GM21515 (cell line): ENCODE measurements at regions not wholly inside any gene's neighbourhood (a gene's known extent, or its start where the extent isn't known, plus 50 kb on each side); places are given as distances from the start of the nearest gene placed in this dataset.

Experiments
- ATAC-seq: cut with Tn5 transposase; IDR thresholded peaks from one replicate; pipeline ENCODE4 v1.9.1; 2021; ENCODE audit not compliant: unreplicated experiment

DNA sequence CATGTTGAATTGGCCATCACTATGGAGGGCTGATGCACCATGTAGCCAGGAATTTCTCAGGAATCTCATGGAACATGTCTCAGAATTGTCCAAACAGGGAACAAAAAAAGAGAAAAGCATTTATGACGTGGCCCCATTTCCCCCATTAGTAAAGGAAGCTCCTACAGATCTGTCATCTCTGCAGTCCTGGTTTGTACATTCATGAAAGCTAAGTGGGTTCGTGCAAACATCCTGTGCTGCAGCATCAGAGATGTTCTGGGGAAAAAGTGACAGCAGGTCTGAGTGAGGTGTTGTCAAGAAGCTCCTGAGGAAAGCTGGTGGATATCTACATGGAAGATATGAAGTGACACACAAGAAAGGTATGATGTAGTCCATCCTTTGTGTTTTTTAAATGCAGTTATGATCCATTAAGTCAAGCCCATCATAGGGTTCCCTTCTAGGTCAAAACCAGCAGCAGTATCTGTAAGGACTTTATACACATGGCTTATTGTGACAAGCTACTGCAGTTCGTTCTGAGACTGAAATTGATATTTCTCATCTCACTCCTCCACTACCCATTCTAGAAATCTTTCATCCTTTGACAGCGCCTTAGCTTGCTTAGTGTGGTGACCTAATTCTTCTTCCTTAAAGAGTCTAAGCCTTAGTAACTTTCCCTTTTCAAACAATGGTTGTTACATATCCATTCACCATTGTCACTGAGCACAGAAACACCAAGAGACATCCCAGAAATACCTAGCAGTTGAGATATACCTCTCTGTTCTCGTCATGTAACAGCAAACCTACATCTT, 200.0 kb upstream of the TCF21 start:
- no peak for ATAC-seq

DNA sequence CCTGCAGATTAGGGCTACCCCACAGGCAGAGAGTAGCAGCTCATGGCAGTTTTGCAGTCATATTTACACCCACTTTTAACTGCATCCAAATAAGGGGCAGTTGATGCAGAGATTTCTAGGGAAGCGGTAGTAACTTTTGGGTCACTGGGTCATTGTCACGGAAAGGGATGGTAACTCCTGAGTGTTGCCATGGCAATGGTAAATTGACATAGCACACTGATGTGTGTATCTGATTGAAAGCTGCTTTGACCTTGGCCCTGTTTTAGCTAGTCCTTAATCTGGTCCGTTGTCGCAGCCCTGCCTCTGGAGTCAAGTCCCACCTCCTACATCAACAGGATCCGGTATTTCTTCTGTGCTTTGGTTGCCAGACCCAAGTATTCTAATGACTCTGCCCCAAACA, 199.1 kb upstream of the TCF21 start:
- no peak for ATAC-seq

DNA sequence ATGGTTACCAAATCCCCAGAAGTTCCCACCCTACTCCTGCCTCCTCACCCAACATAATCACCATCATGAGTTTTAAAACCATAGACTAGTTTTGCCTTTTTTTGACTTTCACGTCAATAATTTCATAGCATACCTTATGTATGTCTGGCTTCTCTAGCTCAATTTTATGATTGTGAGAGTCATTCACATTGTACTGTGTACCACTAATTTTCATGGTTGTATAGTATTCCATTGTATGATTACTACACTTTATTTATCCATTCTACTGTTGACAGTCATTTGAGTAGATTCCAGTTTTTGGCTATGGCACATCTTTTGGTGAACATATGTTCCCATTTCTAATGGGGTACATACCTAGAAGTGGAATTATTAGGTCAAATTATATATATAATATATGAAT, 195.3 kb upstream of the TCF21 start:
- ATAC-seq = no peak

DNA sequence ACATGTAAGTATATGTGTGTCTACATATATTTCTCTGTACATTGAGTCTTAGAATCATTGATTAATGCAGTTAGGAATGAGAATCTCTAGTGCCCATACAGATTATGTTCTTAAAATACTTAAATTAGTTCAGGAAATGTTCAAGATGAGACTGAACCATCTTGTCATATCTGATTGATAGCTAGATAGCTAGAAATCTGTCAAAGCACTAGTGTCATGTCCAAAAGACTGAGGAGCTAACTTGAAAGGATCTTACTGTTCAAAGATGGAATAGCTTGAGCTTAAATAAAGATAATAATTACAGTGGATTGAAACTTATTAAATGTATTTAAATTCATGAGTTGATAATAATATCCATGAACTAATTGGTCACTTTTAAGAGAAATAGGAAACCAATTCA, 191.7 kb upstream of the TCF21 start:
- ATAC-seq = no peak

DNA sequence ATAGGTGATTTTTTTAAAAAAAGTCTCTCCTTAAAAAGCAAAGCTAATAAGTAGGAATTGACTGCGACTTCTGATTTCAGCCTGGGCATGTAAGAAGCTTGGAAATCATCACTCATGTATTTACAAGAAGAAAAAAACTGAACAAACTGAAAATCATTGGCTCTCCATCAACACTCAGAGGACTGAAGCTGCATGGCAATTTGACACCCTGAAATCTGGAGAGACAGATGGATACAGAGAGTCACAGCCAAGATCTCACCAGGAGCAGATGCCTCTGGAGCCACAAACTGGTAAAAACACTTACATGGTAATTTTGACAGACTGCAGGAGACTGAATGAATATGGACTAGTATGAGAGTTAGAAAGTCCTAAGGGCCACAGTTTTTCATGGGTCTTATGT, 191.2 kb upstream of the TCF21 start:
- no peak for ATAC-seq

DNA sequence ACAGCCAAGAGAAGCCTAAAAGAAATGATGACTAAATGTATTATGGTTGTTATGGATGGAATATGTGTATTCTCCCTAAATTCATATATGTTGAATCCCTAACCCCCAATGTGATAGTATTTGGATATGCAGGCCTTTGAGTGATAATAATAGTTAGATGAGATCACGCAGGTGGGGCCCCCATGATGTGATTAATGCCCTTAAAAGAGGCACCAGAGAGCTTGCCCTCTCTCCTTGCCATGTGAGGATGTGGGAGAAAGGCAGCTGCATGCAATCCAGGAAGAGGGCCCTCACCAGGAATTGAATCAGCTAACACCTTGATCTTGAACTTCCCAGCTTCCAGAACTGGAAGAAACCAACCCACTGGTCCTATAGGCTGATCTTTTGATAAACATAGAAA, 190.6 kb upstream of the TCF21 start:
- no peak for ATAC-seq

DNA sequence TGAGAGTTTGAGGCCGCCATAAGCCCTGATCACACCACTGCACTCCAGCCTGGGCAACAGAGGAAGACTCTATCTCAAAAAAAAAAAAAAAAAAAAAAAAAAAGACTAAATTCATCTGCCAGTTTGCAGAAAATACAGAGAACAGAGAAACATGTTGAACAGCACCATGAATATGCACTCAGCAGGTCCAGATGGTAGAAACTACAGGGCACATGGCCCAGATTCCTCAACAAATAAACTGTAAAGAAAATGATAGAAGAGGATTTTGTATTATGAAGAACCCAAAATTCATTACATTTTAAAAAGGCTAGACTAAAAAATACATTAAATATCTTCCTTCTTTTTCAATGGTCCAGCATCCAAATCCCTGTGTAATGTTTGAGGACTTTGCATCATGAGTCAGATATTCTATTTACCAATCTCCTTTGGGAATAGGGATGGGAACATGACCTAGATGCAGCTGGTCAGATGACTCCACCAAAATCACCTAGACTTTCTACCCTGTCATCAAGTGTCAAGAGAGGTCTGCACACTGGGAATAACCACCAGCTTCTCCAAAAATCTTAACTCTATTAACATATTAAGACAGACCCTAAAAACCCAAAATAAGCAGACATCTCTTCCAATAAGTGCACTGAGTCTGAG, 189.1 kb upstream of the TCF21 start:
- no peak for ATAC-seq

DNA sequence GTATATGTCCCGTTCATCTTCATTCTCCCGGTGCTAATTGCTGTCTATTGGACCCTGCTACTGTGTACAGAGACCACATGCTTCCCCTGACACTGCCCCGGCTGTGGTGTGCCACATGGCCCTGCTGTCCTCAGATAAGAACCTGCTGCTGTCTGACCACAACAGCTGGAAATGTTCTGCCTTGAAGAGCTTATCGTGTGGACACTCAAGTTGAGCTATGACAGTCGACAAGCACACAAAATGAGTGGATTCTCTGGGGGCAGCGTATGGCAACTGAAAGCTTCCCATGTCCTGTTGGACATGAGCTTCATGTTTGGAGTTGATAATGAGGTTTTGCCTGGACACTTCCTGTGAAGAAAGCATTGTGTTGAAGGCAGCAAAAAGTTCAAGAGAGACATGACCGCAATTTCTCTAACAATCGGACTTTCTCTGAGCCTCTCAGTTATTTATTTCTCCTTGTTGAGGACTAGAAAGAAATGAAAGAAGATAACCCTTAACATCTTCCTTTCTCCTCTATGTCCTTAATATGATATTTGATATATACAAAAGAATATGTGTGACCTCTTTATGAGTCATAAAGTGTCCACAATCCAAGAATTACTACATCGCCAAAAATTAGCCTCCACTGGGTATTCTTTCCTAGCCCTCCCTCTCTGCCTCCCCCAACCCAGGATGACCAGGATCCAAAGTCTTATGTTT, 187.1 kb upstream of the TCF21 start:
- no peak for ATAC-seq

DNA sequence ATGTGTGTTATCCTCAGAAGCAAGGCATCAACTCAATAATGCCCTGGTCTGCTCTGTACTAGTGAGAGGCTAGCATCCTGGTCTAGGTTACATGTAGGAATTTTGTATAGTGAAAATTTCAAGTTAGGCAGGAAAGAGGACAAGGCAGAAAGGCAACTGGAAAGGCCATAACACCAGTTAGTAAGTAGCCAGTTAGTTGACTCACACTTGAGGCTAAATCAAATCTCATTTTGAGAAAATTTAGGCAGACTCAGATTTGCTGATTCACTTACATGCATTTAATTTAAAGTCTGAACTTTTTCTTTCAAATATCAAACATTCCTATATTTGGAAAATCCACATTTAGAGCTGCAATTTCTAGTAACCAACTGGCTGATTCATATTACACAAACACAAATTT, 184.5 kb upstream of the TCF21 start:
- ATAC-seq = no peak

DNA sequence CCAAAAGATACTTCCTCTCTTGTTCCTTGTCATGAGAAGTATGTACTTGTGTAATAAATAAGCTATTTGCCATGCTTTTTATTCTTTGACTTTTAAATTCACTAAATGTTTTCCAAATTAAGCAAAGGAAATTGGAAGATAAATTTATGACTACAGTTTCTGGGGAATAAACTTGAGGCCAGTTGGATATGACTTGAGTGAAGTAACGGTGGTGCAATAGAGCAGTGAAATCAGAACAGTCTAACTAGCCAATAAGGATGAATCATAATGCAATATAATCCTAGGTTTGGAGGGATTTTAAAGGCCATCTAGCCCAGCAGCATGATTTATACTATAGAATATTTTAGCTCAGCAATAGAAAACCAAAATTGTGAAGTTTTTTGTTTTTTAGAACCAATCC, 183.8 kb upstream of the TCF21 start:
- no peak for ATAC-seq

DNA sequence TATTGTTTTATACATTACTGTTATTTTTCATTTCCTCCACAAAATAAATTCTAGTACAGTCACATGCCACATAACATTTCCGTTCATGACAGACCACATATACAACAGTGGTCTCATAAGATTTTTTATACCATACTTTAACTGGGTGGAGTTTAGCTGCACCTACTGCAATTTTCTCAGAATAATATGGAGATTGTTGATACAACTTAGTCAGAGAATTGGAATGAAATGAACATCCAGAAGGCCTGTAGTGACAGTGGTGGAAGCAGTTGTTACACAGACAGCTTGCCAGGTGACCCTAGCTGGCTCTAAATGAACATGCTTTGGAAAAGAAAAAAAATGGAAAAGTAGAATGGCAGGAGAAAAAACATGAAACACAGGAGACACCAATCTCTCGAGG, 183.2 kb upstream of the TCF21 start:
- no peak for ATAC-seq

DNA sequence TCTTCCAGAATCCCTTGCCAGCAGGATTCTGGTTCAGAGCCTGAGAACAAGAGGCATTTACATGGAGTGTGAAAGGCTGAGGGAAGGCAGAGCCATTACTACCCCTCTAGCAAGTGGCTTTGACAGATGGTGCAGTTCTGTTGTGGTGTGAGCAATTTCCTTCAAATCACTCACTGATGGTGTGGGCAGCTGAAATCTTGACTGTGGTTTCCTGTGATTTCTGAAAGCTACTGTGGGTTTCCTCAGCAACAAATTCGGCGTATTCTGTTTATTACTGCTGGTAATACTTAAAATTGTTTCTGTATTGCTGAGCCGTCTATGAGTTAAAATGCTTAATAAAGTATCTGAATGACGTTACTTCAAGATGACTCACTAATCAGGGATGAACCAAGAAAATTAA, 181.5 kb upstream of the TCF21 start:
- peak; percentile 59 for ATAC-seq

DNA sequence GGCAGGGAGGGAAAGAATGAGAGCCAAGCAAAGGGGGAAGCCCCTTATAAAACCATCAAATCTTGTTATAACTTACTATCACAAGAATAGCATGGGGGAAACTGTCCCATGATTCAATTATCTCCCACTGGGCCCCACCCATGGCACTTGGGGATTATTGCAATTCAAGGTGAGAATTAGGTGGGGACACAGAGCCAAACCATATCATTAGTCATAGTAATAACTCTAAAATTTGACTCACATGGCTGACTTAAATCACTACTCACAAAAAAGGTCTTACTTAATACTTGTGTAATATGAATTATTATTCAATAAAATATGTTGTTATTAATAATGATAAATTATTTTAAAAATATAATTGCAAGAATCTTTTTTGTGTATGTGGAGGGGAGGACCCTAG, 178.1 kb upstream of the TCF21 start:
- ATAC-seq = no peak

DNA sequence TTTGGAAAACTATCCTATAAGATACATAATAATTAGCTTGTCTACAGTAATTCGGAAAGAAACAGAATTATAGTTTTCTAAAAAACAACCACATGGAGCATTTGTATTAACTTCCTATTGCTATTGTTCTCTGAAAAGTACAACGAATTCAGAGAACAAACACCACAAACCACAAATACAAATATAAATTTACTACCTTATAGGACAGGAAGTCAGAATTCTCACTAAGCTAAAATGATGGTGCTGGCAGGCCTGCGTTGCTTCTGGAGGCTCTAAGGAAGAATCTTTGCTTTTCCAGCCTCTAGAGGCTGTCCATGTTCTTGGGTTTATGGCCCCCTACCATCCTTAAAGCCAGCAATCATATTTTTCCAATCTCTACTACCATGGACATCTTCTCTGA, 173.6 kb upstream of the TCF21 start:
- no peak for ATAC-seq

DNA sequence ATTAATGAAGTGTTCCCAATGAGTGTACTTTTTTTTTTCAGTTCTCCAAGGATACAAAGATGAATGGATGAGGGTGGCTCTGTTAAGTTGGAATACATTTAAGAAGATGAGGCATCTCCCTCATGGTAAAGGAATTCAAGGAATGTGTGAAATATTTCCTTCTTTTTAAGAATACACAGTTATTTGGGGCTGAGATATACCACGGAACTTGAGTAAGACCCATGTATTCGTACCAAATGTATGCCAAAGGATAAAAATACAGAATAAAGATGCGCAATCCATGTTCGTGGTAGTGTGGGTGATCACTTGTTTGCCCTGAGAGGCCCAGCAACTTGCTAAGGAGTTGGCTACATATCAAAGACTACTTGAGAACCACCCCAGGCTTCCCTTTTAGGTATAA, 164.2 kb upstream of the TCF21 start:
- ATAC-seq = no peak

DNA sequence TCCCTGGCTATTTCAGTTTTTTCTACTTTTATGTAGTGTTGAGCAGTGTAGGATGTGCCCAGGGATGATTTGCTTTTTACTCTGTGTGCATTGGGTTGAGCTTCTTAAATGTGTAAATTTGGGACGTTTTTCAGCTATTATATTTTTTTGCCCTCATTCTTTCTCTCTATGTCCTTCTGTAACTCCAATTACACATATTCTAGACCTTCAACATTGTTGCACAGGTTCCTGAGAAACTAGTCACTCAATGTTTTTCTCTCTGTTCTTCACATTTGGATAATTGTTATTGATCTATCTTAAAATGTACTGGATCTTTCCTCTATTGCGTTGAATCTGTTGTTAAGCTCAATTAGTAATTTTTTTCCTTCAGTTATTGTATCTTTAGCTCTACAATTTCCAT, 162.7 kb upstream of the TCF21 start:
- ATAC-seq = no peak

DNA sequence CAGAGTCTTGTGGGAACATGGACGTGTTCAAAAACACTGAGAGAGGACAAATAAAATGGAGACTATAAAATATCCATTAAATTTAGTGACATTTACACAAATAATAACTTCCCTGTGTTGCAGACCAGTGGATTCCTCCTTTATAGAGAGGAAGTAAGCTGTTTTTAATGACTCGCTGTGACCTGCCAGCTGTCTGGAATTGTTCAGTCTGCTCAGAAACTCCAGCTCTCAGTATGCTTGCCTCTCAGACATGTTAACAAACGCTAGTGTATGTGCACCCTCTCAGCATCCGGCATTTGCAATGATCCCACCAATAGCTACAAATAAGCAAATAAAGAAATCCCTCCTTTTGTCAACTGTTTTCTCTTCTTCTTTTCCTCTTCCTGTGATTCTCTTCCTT, 158.0 kb upstream of the TCF21 start:
- ATAC-seq = no peak

DNA sequence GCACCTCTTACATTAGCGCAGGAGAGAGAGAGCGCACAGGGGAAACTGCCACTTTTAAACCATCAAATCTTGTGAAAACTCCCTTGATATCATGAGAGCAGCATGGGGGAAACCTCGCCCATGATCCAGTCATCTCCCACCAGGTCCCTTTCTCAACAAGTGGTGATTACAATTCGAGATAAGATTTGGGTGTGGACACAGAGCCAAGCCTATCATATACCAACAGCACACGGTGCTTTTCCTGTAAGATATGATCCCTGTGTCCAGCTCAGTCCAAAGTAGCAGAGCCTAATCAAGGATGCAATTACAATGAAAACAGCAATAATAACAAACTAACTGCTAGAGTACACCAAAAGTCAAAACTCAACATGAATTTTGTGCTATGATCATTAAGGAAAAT, 148.7 kb upstream of the TCF21 start:
- ATAC-seq = no peak

DNA sequence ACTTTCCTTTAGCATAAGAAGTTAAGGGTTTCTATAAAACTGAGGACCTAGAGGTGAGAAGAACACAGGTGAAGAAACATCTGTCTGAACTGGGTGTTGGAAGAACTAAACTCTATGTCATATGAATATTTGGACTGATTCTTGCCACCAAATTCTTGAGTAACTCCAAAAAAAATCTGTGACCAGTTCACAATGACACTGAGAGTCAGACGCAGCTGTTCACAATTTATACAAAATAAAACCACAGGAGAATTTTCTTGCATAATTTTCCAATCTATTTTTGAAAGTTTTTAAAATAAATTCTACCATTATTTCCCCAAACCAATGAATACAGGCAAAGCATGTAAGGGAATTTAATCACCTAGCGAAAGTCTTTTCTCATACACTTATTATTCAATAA, 148.1 kb upstream of the TCF21 start:
- ATAC-seq = no peak

DNA sequence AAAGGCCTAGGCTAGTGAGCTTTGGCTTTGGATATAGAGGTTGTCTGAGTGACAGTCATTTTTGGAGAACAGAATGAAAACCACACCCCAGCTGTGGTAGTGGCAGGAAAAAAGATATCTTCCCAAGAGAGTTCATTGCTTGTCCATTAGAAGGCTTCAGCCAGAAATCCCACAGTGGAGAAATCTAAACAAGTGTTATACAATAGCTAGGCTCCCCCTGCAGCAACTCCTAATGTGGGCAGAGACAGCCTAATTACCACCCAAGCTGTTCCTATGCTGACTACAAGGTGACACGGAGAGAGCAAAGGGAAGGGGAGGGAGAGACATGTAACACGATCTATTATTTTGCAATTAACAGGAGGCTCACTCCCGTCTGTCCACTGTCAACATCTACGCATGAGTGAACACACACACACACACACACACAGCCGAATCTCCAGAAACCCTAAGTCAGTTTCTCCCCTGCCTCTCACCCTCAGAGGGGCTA, 147.5 kb upstream of the TCF21 start:
- no peak for ATAC-seq

DNA sequence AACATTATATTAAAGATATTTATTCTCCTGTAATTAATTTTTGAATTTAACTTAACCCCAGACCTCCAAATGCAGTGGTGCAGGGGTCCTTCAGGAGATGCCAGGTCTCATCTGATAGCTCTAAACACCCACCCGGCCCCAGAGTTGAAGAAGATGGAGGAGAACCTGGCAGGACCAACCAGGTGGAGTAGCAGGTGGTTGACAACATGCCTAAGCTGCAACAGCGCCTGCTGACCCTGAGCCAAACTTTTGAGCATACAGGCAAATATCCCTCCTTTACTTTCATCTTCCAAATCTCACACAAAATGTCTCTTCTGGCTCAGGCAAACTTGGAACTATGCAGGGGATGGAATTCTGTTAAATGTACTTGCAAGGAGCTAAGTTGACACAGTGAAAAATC, 145.3 kb upstream of the TCF21 start:
- ATAC-seq = no peak

DNA sequence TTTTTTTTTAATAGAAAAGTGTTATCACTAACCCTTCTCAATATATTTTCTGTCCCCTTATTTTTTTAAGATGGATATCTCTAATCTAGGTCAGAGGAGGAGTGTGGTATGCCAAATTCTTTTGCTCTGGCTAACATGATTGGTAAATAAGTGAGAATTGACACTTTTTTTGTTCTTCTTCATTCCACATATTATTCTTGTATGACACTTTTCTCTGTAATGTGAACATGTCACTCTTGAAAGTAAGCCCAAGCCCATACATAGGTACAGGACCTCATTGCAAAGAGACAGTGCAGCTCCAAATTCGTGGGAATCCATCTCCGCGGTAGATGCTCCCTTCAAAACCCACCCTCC, 142.5 kb upstream of the TCF21 start:
- no peak for ATAC-seq
